ENCODE measurements at regions not wholly inside any gene's neighbourhood (a gene's known extent, or its start where the extent isn't known, plus 50 kb on each side); places are given as distances from the start of the nearest gene placed in this dataset.

- no peak for TF ChIP-seq RAD21 (IDR thresholded peaks at IDR 0.05; ENCODE audit: low read depth)
- no peak for TF ChIP-seq EP300 (IDR thresholded peaks at IDR 0.05; ENCODE audit: borderline replicate concordance)
- TF ChIP-seq EGR1 (IDR thresholded peaks at IDR 0.05) = no peak
- TF ChIP-seq ZBTB7A (IDR thresholded peaks at IDR 0.05; ENCODE audit: low read depth) = no peak
- TF ChIP-seq REST (IDR thresholded peaks at IDR 0.05; ENCODE audit: low read depth) = no peak
- TF ChIP-seq MAX (IDR thresholded peaks at IDR 0.05) = no peak
- no peak for TF ChIP-seq TEAD4 (IDR thresholded peaks at IDR 0.05)
- TF ChIP-seq FOXM1 (IDR thresholded peaks at IDR 0.05; ENCODE audit: borderline replicate concordance, low read depth) = no peak
- no peak for TF ChIP-seq YY1 (IDR thresholded peaks at IDR 0.05; ENCODE audit: low read depth)
- TF ChIP-seq TAF1 (IDR thresholded peaks at IDR 0.05; ENCODE audit: low read depth) = no peak
- no peak for TF ChIP-seq NFIC (IDR thresholded peaks at IDR 0.05)
- TF ChIP-seq TCF12 (IDR thresholded peaks at IDR 0.05; ENCODE audit: low read depth) = no peak
- no peak for TF ChIP-seq CREB1 (IDR thresholded peaks at IDR 0.05; ENCODE audit: low read depth)
- TF ChIP-seq CEBPB (IDR thresholded peaks at IDR 0.05) = no peak
These were observed 533.7 kb downstream of the HAPSTR1 start for GRCh38 chr16:9625122-9625521.

Data from Ishikawa (cell line).